PFSK-1 (cell line): ENCODE measurements at regions not wholly inside any gene's neighbourhood (a gene's known extent, or its start where the extent isn't known, plus 50 kb on each side); places are given as distances from the start of the nearest gene placed in this dataset.

Experiments used
- POLR2AphosphoS5 ChIP-seq: IDR thresholded peaks from 2 replicates; pipeline ENCODE4 v1.6.1; 2012; ENCODE audit warnings: low read depth, mild to moderate bottlenecking, control low read depth, low read length, moderate library complexity
- TAF1 ChIP-seq: IDR thresholded peaks from 2 replicates; pipeline ENCODE4 v1.6.1; 2012; ENCODE audit warnings: low read length, control low read depth, borderline replicate concordance; ENCODE audit not compliant: insufficient read depth

DNA sequence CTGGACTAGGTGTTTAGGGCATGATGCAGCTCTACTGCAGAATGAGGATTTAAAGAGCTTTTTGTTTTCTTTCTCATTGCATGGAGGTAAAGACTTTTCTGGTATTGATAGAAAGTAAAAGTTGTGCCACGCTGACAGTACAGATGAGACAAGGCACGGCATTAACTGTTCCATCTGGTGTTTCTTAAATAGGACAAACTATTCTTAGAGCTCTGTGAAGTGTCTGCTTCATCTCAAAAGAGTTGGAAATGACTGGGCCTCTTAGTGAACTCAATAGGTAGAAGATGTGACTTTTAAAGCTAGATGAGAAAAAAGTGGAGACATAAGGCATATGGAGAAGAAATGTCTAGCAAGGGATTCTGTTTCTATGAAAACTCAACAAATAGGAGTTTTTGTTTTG is 321.8 kb downstream of the RPRM start:
- TF ChIP-seq POLR2AphosphoS5, result no peak
- no peak for TF ChIP-seq TAF1
